ENCODE measurements at regions not wholly inside any gene's neighbourhood (a gene's known extent, or its start where the extent isn't known, plus 50 kb on each side); places are given as distances from the start of the nearest gene placed in this dataset.
"Not testable (repeated sequence)": the region's sequence is repeated elsewhere in the genome, so short reads cannot be mapped to it uniquely, and the experiment has no call there.

DNA sequence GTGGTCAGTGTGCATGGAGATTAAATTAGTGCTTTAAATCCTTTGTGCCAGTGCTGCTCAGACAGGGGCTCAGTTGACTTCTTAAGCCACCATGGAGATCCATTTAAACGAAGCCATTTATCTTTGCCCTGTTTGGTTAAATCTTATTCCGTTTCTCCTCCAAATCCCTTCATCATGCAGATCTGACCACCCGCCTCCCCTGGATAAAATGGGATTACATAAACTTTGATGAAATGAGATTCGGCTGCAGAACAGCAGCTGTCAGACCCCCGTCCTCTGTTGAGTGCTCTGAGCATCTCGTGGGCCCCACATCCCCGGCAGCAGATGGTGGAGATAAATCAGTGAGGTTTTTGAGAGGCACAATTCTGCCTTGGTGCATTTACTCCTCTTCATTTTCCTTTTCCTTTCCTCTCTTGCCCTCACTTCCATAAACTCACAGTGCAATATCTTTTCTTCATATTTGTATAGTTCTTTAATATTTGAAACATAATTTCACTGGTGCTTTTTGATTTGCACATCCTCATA lies 84.4 kb upstream of the TWIST2 start:
- no peak for DNase-seq

DNA sequence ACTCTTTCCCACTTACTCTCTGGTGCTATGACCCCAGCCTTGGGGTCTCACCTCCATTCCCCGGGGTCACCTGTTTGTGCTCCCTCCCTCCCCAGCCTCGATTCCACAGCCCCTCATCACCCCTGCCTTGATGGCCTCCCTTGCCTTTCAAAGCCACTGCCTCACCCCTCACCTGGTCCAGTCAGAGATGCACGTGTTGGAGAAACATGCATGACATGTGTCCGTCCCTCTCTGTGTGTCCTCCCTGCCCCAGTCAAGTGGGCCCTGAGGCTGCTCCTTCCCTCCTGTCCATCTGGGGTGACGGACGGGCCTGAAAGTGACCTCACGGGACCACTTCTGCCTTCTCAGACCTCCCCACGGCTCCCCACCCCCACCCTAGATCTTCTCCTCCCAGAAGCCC lies 82.3 kb upstream of the TWIST2 start:
- no peak for DNase-seq

DNA sequence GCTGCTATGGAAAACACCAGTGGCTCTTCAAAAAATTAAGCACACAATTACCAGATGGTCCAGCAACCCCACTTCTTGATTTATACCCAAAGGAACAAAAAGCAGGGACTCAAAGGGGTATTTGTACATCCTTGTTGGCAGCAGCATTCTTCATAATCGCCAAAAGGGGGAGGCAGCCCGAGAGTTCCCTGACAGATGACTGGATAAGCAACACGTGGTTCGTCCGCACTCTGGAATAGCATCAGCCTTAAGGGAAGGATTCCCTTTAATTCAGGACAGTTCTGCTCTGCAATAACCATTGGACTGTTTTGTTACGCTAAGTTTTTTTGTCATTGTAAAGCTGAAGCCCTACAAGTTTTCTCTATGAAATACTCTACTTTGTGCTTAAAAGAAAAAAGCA lies 76.7 kb upstream of the TWIST2 start:
- DNase-seq = no peak

DNA sequence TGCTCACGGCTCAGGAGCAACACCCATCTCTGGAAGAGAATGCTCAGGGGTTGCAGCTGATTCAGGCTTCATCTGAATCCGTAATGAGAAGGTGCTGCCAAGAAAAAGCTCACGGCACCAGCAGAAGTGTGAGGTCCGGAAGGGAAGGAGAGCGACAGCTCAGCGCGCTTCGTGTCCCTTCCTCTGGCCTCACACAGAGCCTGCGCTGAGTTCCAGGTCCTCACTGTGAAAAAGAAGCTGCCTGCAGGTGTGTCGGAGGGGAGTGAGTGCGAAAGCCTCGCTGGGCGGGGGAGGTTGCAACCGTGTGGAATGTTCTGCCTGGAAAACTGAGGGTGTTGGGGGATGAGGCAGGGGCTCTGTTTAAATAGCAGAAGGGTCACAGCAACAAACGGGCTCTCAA lies 76.2 kb upstream of the TWIST2 start:
- no peak for DNase-seq

DNA sequence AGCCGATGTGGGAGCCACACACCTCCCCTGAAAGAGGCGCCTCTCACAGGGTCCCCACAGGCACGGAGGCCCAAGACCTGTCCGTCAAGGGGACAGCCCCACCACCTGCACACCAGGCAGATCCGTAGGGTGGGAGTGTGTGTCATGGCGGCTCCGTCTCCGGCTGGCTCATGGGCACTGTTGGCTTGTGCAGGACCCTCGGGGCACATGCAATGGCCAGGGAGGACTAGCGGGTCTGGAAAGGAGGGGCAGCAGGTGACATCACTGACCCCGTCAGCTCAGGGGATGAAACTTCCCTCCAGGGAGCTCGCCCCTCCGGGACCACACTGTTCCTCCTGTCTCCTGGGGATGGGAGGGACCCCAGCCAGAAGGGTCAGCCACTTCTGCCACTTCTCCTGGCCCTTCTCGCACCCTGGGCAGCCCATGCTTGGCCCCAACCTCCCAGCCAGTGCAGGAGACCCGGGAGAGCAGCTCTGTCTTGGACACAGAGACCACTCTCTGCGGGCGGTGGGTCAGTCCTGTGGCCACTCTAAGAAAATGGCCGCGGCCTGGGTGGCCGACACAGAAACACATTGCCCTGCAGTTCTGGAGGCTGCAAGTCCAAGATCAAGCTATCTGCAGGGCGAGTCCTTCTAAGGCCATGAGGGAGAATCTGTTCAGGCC lies 75.1 kb upstream of the TWIST2 start:
- DNase-seq = no peak

DNA sequence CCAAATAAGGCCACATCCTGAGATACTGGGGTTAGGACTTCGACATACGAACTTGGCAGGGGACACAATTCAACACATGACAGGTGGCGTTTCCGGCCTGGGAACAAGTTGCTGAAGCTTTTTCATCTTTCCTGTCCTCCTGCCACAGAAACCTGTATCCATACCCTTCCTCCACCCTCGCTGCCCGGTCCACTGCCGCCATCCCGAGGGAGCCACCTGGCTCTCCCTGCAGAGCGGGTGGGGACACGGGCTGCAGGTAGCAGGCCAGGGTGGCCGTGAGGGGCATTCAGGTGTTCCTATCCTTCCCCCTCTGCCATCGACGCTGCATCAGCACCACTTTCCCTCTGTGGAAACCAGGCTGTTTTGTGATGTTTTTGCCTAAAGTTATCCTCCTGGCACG lies 74.4 kb upstream of the TWIST2 start:
- no peak for DNase-seq

DNA sequence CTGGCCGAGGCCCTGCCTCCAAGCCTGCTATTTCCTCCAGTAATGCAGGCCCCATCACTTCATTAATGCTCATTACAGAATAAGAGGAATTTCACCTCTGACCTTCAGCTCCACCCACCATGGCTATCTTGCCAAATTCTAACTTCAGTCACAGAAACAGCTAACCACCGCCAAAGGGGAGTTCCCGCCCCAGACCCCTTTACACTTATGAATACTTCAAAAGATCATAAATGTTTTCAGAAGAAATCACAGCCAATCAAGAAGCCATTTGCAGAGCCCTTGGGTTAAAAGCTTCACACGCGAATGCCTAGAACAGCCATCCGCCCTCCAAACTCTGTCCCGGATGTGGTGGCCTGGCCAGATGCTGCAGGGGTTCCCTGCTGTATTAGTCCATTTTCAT lies 73.8 kb upstream of the TWIST2 start:
- DNase-seq = no peak

DNA sequence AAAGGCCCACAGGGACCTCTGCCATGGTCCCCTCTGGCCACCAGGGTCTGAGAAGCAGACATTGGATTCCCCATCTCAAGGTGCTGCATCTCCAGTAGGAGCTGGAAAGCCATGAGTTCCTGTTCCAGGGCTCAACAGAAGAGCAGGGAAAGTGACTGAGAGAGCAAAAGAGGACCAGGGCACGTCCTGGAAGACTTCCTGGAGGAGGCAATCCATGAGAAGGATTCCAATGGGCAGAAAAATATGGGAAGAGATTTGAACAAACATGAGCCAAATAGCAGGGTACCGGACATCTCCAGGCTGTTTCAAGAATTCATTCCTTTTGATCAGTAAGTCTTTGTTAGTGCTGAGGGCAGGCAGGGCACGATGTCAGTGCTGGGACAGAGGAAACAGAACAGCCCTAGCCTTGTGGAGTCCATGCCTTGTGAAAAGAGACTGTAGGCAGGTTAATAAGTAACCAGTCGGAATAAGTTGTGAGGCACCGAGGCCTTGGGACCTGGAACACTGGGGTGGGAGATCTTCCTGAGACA lies 72.8 kb upstream of the TWIST2 start:
- no peak for DNase-seq

DNA sequence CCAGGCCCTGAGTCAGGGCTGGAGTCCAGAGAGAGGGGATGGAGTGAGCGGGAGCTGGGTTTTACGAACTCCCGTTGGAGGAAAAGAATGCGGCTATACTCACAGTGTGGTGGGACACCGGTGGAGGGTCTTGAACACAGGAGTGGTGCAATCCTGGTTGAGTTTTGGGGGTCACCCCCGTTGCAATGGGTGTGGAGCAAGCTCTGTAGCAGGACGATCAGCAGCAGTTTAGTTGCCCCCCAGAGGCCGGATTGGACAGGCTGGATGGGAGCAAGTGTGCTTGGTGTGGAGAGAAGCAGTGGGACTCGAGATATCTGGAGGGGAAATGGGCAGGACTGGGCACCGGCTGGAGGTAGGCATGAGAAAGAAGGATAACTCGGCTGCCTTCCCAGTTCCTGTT lies 72.3 kb upstream of the TWIST2 start:
- no peak for DNase-seq

DNA sequence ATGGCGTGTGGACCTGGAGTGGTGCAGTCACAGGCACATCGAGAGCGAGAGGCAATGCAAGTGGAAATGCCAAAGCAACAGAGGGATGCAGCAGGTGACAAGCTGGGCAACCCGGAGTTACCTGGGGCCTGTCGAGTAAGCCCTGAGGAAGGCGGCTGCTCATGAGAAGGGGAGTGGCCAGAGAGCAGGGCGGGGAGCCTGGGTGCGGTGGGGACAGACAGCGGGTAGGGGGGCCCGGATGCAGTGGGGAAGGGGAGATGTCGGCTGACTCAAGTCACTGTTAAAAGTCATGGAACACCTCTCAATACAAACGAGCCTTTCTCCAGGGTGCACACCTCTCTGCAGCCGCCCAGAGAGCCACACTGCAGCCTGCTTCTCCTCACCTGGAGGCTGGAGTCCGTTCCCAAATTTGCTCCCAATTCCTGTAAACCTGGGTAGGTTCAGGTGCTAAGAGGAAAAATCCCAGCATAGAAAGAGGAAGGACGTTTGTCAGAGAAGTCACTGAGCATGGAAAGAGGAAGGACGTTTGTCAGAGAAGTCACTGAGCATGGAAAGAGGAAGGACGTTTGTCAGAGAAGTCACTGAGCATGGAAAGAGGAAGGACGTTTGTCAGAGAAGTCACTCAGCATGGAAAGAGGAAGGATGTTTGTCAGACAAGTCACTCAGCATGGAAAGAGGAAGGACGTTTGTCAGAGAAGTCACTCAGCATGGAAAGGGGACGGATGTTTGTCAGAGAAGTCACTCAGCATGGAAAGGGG lies 71.7 kb upstream of the TWIST2 start:
- DNase-seq = no peak

DNA sequence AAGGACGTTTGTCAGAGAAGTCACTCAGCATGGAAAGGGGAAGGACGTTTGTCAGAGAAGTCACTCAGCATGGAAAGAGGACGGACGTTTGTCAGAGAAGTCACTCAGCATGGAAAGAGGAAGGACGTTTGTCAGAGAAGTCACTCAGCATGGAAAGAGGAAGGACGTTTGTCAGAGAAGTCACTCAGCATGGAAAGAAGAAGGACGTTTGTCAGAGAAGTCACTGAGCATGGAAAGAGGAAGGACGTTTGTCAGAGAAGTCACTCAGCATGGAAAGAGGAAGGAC lies 71.2 kb upstream of the TWIST2 start:
- DNase-seq = not testable (repeated sequence)

DNA sequence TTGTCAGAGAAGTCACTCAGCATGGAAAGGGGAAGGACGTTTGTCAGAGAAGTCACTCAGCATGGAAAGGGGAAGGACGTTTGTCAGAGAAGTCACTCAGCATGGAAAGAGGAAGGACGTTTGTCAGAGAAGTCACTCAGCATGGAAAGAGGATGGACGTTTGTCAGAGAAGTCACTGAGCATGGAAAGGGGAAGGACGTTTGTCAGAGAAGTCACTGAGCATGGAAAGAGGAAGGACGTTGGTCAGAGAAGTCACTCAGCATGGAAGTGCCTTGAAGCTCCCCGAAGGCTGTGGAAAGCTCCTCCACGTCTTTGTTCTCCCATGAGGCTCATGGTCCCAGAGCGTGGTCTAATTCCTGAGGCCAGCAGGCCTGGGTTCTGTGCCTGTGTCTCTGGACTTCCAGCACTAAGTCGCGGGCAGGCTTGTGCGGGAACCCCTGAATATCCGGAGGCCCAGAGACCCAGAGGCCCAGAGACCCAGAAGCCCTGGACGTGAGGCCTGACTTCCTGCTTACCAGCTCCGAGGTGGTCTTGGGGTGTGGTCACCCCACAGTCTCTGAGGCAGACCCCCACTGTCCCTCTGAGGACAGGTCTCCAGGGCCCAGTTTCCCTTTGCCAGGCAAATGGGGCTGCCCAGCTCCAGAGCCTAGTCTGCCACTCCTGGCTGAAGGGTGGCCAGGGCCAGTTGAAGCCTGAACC lies 70.4 kb upstream of the TWIST2 start:
- no peak for DNase-seq

DNA sequence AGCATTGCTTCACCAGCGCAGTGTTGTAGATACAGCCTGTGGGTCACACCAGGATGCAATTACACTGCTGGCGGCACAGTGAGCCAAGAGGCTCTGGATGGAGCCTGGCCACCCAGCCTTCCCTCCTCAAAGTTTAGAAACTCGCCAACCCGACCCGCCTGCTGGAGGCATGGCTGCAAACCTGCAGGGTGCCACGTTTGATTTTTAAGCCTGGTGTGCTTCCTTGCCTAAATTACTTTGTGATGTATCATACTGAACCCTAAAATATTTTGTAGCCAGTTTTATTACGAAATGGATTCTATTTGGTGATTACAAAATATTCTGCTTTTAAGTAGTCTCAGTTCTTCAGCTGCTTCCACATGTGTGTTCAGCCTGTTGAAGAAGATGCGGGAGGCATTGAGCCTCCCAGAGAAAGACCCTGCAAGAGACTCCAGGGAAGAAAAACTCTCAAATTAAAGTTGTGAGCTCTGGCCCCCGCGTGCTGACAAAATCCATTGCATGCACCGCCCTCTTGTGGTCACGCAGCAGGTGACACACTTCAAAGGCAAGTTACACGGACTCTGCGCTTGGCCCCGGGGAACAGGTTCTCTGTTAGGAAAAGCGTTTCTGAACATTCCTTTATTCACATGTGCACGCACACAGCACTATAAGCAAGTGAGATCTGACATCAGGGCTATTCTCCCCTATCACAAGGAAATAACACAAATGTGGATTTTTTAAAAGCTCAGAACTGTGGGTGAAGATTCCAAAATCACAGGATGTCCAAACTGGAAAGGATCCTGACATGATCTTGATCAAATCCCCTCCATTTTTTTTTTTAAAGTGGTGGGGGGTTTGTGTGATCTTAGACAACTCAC lies 63.0 kb upstream of the TWIST2 start:
- DNase-seq = peak; percentile 15

DNA sequence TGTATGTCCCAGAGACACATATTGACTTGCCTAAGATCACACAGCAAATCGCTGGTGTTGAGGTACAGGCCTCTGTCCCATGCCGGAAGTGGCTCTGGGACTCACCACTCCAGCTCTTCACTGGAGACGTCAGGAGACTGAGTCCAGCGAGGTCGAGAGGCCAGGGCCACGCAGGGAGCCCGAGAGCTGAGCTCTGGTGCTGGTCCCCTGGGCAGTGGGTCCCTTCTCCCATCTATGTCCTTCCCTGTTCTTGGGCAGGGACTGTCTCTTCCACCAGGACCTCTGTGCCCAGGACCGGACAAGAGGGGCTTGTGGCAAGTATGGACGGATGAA lies 62.4 kb upstream of the TWIST2 start:
- DNase-seq = no peak

DNA sequence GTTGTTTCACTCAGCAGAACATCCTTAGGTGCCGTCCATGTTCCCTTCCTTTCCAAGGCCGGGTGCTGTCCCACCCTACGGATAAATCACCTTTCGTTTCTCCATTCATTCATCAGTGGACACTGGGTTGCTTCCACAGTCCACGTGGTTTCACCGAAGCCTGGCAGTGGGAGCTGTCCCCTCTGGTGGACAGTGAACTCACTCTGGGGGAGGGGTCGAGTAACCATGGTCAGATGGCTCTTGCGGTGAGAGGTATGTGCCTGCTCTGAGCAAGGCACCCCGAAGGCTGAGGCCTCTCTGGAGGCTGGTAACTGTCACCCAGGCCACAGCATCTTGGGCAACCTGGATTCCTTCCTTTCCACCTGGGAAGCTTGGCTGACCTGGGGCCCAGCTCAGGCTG lies 61.5 kb upstream of the TWIST2 start:
- no peak for DNase-seq

DNA sequence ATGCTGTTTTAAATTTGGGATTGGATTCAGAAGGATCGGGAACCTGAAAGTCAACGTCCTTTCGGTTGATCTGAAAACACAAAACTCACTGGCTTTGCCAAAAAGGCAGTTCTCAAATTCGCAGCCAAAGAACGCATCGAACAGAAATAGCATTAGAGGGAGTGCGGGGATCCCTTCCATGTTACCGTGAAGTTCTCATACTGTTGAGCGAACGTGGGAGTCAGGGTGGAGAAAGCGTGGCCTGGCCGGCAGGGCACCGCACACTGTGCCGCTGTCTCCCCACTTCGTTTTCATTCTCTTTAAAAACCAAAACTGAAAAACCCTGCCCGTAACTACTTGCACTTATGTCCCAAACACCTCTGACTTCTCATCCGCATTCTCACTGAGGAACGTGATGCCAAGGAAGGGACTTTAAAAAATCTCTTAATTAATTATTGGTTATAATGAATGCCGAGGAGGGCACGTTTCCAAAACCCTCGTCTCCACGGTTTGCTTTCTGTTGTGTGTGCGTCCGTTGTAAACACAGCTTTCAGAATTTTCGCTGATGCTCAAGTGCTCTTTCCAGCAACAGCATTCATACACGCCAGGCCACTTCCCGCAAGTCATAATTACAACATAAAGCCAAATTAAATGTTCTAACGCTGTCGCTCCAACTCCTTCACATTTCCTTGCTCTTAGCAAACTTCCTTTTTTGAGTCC lies 60.9 kb upstream of the TWIST2 start:
- DNase-seq = no peak

DNA sequence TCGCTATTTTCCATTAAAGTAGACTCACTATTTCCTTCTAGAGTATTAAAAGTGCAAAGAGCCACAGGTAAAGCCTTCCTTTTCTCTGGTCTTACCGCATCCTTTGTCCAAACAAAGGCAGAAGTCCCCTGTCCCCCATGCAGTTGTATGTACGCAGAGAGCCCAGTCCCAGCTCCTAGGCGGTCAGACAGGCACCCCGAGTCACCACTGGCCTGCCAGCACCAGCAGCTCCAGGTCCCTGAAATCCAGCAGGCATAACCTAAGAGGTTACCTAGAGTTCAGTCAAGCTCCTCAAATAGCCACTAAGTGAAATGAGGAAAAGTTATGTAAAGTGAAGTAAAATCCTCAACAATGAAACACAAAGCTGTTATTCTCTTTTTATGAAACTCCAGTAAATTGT lies 60.4 kb upstream of the TWIST2 start:
- no peak for DNase-seq

DNA sequence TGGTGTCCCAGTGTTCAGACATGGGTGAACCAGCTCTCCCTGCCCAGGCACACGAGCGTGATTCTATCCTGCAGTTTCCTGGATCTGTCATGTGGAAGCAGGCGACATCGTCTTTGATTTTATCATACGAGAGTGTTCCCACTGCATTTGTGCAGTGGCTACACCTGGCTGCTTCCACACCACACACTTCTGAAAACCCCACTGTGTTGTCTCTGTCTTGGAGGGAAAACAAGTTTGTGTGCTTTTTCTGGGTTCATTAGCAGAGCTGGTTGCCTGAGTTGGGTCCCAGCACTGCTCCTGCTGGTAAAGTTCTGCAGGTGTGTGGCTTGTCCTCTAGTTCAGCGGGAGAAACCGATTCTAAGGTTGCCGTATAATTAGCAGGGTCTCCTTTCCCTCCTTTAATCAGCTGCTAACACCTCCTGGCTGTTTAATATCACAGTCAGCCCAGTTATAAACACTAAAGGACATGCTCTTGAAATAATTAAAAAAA lies 58.5 kb upstream of the TWIST2 start:
- DNase-seq = no peak

DNA sequence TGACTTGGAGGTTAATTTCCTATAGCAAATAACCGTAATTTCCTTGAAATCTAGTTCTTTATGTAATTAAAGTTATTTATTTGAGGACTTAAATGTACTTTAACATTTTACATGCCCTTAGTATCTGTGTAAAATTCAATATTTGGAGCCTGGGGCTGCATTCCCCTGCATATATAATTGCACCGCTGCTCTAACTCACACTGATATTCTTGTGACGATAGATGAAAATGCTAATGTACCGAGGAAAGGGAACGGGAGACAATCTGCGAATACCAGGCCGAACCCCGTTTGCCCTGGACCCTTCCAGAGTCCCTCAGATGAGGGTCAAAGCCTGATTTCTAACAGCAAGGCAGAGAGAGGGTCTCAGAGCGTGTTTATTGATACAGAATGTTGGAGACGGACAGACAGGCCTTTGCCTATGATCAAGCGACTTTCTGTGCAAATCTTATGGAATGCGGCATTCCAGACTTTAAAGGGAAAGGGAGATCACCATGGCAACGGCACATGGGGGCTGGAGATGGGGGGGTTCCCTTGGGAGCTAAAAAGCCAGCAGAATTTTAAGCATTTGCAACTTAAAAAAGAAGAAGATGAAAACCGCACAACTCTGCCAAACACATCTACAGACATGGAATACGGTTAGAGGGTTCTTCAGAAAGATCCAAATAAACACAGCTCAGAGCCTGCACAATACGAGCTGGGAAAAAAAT lies 57.6 kb upstream of the TWIST2 start:
- DNase-seq = no peak

DNA sequence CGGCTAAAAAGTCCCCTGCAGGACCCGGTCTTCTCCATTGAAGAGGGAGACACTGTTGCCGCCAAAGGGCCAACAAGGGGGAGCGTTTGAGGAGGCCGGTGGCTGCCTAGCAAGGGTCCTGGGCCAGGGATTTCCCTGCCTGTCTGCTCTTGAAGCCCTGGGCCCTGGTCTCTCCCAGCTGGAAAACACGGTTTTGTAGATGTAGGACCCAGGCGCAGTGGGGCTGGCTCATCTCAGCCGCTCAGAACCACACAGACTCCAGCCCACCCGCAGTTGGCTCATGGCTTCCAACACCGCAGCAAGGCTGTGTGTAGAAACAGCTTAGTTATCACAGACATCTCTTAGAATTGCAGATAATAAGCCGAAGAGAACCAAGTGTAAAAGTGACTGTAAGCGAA lies 57.1 kb upstream of the TWIST2 start:
- DNase-seq = no peak

DNA sequence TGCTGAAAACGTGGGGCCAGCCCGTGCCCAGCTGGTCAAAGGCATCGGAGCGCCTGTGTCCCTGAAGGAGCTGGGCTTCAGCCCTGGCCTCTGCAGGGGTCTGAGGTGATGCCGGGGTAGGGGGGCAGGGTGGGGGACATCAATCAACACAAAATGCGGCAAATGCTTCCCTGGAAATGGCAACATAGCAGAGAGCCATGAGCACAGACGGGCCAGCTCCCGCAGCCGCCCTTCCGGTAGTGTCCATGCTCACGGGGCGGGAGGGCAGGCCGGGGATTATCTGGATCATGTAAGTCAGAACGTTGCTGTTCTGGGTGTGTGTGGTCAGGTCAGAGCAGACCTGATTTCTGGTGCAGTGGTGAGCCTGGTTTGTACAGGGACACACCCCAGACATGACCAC lies 56.5 kb upstream of the TWIST2 start:
- no peak for DNase-seq

DNA sequence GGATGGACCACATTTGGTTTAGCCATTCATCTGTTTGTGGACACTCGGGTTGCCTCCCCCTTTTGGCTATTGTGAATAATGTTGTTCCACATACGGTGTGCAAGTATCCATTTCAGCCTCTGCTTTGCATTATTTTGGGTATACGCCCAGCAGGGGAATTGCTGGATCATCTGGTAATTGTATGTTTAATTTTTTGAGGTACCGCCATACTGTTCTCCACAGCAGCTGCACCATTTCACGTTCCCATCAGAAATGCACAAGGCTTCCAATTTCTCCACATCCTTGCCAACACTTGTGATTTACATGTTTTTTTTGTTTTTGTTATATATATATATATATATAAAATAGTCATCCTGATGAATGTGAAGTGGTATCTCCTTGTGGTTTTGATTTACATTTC lies 54.6 kb upstream of the TWIST2 start:
- DNase-seq = no peak

All from central memory CD4-positive, alpha-beta T cell (primary cell).